IMR-90 (cell line): ENCODE measurements at regions not wholly inside any gene's neighbourhood (a gene's known extent, or its start where the extent isn't known, plus 50 kb on each side); places are given as distances from the start of the nearest gene placed in this dataset.

Source experiments
- ATAC-seq: fragments of 200-7000 bp; cut with Tn5 transposase; 2 replicates; pipeline ENCODE4 v1.9.1; 2020; ENCODE audit warnings: low read depth, mild to moderate bottlenecking, moderate library complexity
- BruUV-seq: library from RNA; stranded (reverse); fragments of 400-500 nt; replicated peaks from 2 replicates; lab custom pipeline; 2021; lab: Mats Ljungman, UMichigan
- CTCF ChIA-PET: fragments of 300-600 bp; formaldehyde crosslinking; extraction: SDS; loops from one replicate; lab custom pipeline; 2021; ENCODE audit warnings: antibody characterized with exemption; lab: Yijun Ruan, JAX
- POLR2A ChIA-PET: fragments of 300-600 bp; sonication (Branson Sonifier 250); formaldehyde crosslinking; loops from one replicate; lab custom pipeline; 2022; ENCODE audit warnings: antibody characterized with exemption; ENCODE audit not compliant: unreplicated experiment; lab: Charles Lee
- DNase-seq: peaks from one replicate; pipeline ENCODE4 v3.0.0; 2013
- H2AFZ ChIP-seq: replicated peaks from 2 replicates; pipeline ENCODE3; 2013; ENCODE audit warnings: low read length, mild to moderate bottlenecking; ENCODE audit not compliant: poor library complexity
- H2AK5ac ChIP-seq: 2 replicates; pipeline ENCODE4 v1.6.1; 2013; ENCODE audit warnings: low read depth, low read length, inconsistent platforms
- H2AK9ac ChIP-seq: replicated peaks from 2 replicates; pipeline ENCODE3; 2013; ENCODE audit warnings: mild to moderate bottlenecking, low read depth, low read length, moderate library complexity; ENCODE audit not compliant: poor library complexity
- H2BK120ac ChIP-seq: 2 replicates; pipeline ENCODE4 v1.6.1; 2013; ENCODE audit warnings: low read depth, low read length, inconsistent platforms
- H2BK15ac ChIP-seq: 3 replicates; pipeline ENCODE4 v1.6.1; 2013; ENCODE audit warnings: low read depth, low read length, inconsistent platforms
- H2BK20ac ChIP-seq: 2 replicates; pipeline ENCODE4 v1.6.1; 2013; ENCODE audit warnings: low read depth, mild to moderate bottlenecking, inconsistent platforms, low read length, moderate library complexity
- H2BK5ac ChIP-seq: 2 replicates; pipeline ENCODE4 v1.6.1; 2013; ENCODE audit warnings: mild to moderate bottlenecking, low read depth, low read length, inconsistent platforms; ENCODE audit not compliant: poor library complexity, severe bottlenecking
- H3K14ac ChIP-seq: replicated peaks from 2 replicates; pipeline ENCODE4 v1.6.1; 2013; ENCODE audit warnings: low read depth, low read length, inconsistent platforms
- H3K18ac ChIP-seq: 2 replicates; pipeline ENCODE4 v1.6.1; 2013; ENCODE audit warnings: low read depth, low read length, control low read depth
- H3K23ac ChIP-seq: 2 replicates; pipeline ENCODE4 v1.6.1; 2013; ENCODE audit warnings: low read depth, low read length, inconsistent platforms
- H3K27ac ChIP-seq: 2 replicates; pipeline ENCODE4 v1.5.1; 2013; ENCODE audit warnings: mild to moderate bottlenecking, control low read depth, low read length; ENCODE audit not compliant: insufficient read depth
- H3K27me3 ChIP-seq: 2 replicates; pipeline ENCODE4 v1.6.1; 2013; ENCODE audit warnings: low read length; ENCODE audit not compliant: control insufficient read depth, insufficient read depth
- H3K36me3 ChIP-seq: 2 replicates; pipeline ENCODE4 v1.6.1; 2013; ENCODE audit warnings: low read length, mixed read lengths; ENCODE audit not compliant: control insufficient read depth, insufficient read depth
- H3K4ac ChIP-seq: 2 replicates; pipeline ENCODE4 v1.6.1; 2013; ENCODE audit warnings: low read depth, low read length, inconsistent platforms
- H3K4me1 ChIP-seq: 2 replicates; pipeline ENCODE4 v1.6.1; 2013; ENCODE audit warnings: low read length, mixed read lengths; ENCODE audit not compliant: control insufficient read depth, insufficient read depth
- H3K4me2 ChIP-seq: 2 replicates; pipeline ENCODE4 v1.6.1; 2013; ENCODE audit warnings: low read depth, mild to moderate bottlenecking, control low read depth, low read length, moderate library complexity
- H3K4me3 ChIP-seq: 2 replicates; pipeline ENCODE4 v1.5.1; 2013; ENCODE audit warnings: low read depth, mild to moderate bottlenecking, control low read depth, low read length, moderate library complexity; ENCODE audit not compliant: insufficient read depth
- H3K56ac ChIP-seq: 2 replicates; pipeline ENCODE4 v1.6.1; 2013; ENCODE audit warnings: low read length, inconsistent platforms; ENCODE audit not compliant: insufficient read depth; ENCODE audit errors: extremely low read depth
- H3K79me1 ChIP-seq, 2 experiments: 2 replicates each; pipeline ENCODE4 v1.6.1; 2013; ENCODE audit warnings: low read length in 2 of 2, inconsistent platforms in 1 of 2, low read depth in 1 of 2
- H3K9ac ChIP-seq: 2 replicates; pipeline ENCODE4 v1.6.1; 2013; ENCODE audit warnings: low read depth, low read length, control low read depth
- H3K9me1 ChIP-seq: 2 replicates; pipeline ENCODE4 v1.6.1; 2013; ENCODE audit warnings: low read length, inconsistent platforms; ENCODE audit not compliant: insufficient read depth
- H3K9me3 ChIP-seq: 2 replicates; pipeline ENCODE4 v1.6.1; 2013; ENCODE audit warnings: low read length; ENCODE audit not compliant: control insufficient read depth, insufficient read depth
- H4K20me1 ChIP-seq: 2 replicates; pipeline ENCODE4 v1.6.1; 2013; ENCODE audit warnings: low read length, inconsistent platforms; ENCODE audit not compliant: insufficient read depth
- H4K5ac ChIP-seq: 2 replicates; pipeline ENCODE4 v1.6.1; 2013; ENCODE audit warnings: mild to moderate bottlenecking, low read depth, low read length, control low read depth
- H4K8ac ChIP-seq, 2 experiments: 2 replicates each; pipeline ENCODE4 v1.6.1; 2013; ENCODE audit warnings: low read depth in 2 of 2, low read length in 2 of 2, control low read depth in 1 of 2, inconsistent platforms in 1 of 2
- H4K91ac ChIP-seq: 2 replicates; pipeline ENCODE4 v1.6.1; 2013; ENCODE audit warnings: low read depth, low read length, inconsistent platforms; ENCODE audit not compliant: insufficient read depth
- BHLHE40 ChIP-seq: fragments of 150-350 bp; IDR thresholded peaks from 2 replicates; pipeline ENCODE4 v1.6.1; 2016; ENCODE audit warnings: mild to moderate bottlenecking, low read depth, low read length
- FOS ChIP-seq: fragments of 150-350 bp; IDR thresholded peaks from 2 replicates; pipeline ENCODE4 v1.6.1; 2016; ENCODE audit warnings: low read depth, low read length
- MAFK ChIP-seq: IDR thresholded peaks from 2 replicates; pipeline ENCODE4 v1.6.1; 2012; ENCODE audit warnings: low read depth, low read length, improper control_type of control experiment
- MAZ ChIP-seq: IDR thresholded peaks from 2 replicates; pipeline ENCODE4 v1.6.1; 2012; ENCODE audit warnings: low read depth, mild to moderate bottlenecking, low read length, improper control_type of control experiment, moderate library complexity, borderline replicate concordance
- NFE2L2 ChIP-seq: fragments of 150-350 bp; IDR thresholded peaks from 2 replicates; pipeline ENCODE4 v1.6.1; 2016; ENCODE audit warnings: low read depth, mild to moderate bottlenecking, low read length
- POLR2A ChIP-seq: IDR thresholded peaks from 2 replicates; pipeline ENCODE4 v1.6.1; 2012; ENCODE audit warnings: mild to moderate bottlenecking, low read depth, low read length
- RAD21 ChIP-seq: IDR thresholded peaks from 2 replicates; pipeline ENCODE4 v1.6.1; 2012; ENCODE audit warnings: low read length, improper control_type of control experiment
- RCOR1 ChIP-seq: IDR thresholded peaks from 2 replicates; pipeline ENCODE4 v1.6.1; 2012; ENCODE audit warnings: mild to moderate bottlenecking, low read length, improper control_type of control experiment; ENCODE audit not compliant: insufficient replicate concordance
- RFX5 ChIP-seq: IDR thresholded peaks from 2 replicates; pipeline ENCODE4 v1.8.0; 2012; ENCODE audit warnings: low read depth, mild to moderate bottlenecking, low read length, moderate library complexity
- WGBS, 2 experiments: methylation state at CpG; one replicate each; pipeline versions ENCODE4 v1.1.5 to v1.1.7; 2013; ENCODE audit warnings: missing lambda C conversion rate in 2 of 2; ENCODE audit not compliant: insufficient read length in 1 of 2; ENCODE audit errors: extremely low coverage in 2 of 2; 5-methylcytosine and 5-hydroxymethylcytosine counted together
- dilution Hi-C: fragments of 300-500 bp; cut with HindIII; formaldehyde crosslinking; loops from one replicate; pipeline ENCODE4 v1.14.3; 2018; ENCODE audit warnings: low sequenced_read_pairs; ENCODE audit not compliant: unreplicated experiment
- in situ Hi-C: fragments of 300-500 bp; cut with MboI; formaldehyde crosslinking; loops from 3 replicates; pipeline ENCODE4 v1.14.3; 2019; ENCODE audit warnings: low sequenced_read_pairs, inconsistent platforms, mixed read lengths
- intact Hi-C: fragments of 100-400 bp; cut with micrococcal nuclease; formaldehyde crosslinking; loops from 2 replicates; pipeline ENCODE4 v1.10.0; 2022
- TF ChIP-seq, protein P1 (sequence below): fragments of 150-350 bp; IDR thresholded peaks from 2 replicates; pipeline ENCODE4 v1.6.1; 2017; ENCODE audit warnings: mild to moderate bottlenecking, antibody characterized with exemption, low read length, low read depth

DNA sequence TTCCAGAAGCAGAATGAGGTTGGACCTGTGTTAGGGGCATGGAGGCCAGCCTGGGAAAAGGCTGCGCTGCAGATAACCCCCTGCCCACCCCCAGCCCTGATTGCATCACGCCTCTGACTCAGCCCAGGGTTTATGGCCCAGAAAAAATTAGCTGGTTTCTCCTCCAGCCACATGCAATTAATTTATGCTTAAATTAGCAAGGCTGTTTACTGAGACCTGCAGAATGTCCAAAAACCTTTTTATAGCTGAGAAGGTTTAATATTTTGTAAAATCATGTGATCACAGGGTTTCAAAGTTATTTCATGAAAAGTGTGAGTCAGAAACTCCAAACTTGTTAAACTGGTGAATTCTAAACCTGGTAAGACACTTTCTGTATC, 123.1 kb upstream of the HDAC4 start:
- H3K18ac ChIP-seq, result no peak overlapping the region
- no peak overlapping the region for H3K9ac ChIP-seq
- no peak overlapping the region for H4K5ac ChIP-seq
- no peak overlapping the region for H3K4me3 ChIP-seq
- H3K9me1 ChIP-seq, result no peaks in the 10 kb centered on the region
- H3K23ac ChIP-seq, result no peak overlapping the region
- H3K4ac ChIP-seq, result no peak overlapping the region
- no CpG with 5 or more reads among the region's 2 CpGs for WGBS, 2 experiments
- dilution Hi-C loops, result no loop called here
- H2BK5ac ChIP-seq, result no peak overlapping the region
- H3K27me3 ChIP-seq, result no peaks in the 10 kb centered on the region
- peaks cover 29% of the 10 kb centered on the region for H3K9me3 ChIP-seq
- H3K14ac ChIP-seq, result no peak overlapping the region
- intact Hi-C loops, result no loop called here
- no peak overlapping the region for H3K56ac ChIP-seq
- H4K20me1 ChIP-seq, result no peaks in the 10 kb centered on the region
- TF ChIP-seq FOS (no peak), MAZ (no peak), RFX5 (no peak), RCOR1 (no peak), MAFK (no peak), BHLHE40 (no peak), POLR2A (no peak), NFE2L2 (no peak), RAD21 (no peak)
- TF ChIP-seq, protein P1, sequence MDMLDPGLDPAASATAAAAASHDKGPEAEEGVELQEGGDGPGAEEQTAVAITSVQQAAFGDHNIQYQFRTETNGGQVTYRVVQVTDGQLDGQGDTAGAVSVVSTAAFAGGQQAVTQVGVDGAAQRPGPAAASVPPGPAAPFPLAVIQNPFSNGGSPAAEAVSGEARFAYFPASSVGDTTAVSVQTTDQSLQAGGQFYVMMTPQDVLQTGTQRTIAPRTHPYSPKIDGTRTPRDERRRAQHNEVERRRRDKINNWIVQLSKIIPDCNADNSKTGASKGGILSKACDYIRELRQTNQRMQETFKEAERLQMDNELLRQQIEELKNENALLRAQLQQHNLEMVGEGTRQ, result no peak
- no peaks in the 10 kb centered on the region for H3K4me1 ChIP-seq
- no peak overlapping the region for H2AK5ac ChIP-seq
- no peak overlapping the region for H3K4me2 ChIP-seq
- H3K79me1 ChIP-seq, result no peaks in the 10 kb centered on the region
- ChIA-PET CTCF (no interaction called here), POLR2A (no interaction called here)
- H3K36me3 ChIP-seq, result no peaks in the 10 kb centered on the region
- no peak overlapping the region for H2AFZ ChIP-seq
- ATAC-seq, result no peak
- no peak overlapping the region for H4K91ac ChIP-seq
- BruUV-seq, result no TSS peak
- H3K27ac ChIP-seq, result no peak overlapping the region
- in situ Hi-C loops, result no loop called here
- no peak overlapping the region for H2BK15ac ChIP-seq
- H2BK20ac ChIP-seq, result no peak overlapping the region
- DNase-seq, result no peak
- no peak overlapping the region for H2AK9ac ChIP-seq
- H4K8ac ChIP-seq, result no peak overlapping the region
- H2BK120ac ChIP-seq, result no peak overlapping the region
